ENCODE measurements at regions not wholly inside any gene's neighbourhood (a gene's known extent, or its start where the extent isn't known, plus 50 kb on each side); places are given as distances from the start of the nearest gene placed in this dataset.

DNA sequence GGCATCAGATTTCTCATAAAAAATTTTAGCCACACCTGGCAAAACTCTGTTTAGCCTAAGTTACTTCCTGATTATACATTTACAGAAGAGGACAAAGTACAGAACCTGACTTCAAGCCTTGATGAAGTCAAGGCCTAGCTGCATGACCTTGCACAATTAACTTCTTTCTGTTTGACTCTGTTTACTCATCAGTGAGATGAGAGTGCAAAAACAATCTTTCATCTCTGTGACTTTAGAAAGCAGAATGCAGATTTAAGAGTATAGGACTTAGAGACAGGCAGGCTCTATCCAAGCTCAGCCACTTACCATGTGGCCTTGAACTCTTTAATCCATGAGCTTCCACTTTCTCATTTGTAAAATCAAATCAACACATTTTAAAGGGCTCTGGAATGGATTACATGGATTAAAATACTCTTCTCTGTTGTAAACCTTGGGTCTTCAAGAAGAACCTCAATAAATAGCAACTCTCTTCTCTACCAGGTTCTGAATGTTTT, 1178.9 kb downstream of the FLRT2 start (continued):
- TF ChIP-seq, protein P1, sequence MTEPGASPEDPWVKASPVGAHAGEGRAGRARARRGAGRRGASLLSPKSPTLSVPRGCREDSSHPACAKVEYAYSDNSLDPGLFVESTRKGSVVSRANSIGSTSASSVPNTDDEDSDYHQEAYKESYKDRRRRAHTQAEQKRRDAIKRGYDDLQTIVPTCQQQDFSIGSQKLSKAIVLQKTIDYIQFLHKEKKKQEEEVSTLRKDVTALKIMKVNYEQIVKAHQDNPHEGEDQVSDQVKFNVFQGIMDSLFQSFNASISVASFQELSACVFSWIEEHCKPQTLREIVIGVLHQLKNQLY (CRISPR knock-in tag; IDR thresholded peaks at IDR 0.05): peak; percentile 93
- TF ChIP-seq, protein P2, sequence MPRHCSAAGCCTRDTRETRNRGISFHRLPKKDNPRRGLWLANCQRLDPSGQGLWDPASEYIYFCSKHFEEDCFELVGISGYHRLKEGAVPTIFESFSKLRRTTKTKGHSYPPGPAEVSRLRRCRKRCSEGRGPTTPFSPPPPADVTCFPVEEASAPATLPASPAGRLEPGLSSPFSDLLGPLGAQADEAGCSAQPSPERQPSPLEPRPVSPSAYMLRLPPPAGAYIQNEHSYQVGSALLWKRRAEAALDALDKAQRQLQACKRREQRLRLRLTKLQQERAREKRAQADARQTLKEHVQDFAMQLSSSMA (CRISPR knock-in tag; IDR thresholded peaks at IDR 0.05): no peak
- no peak for TF ChIP-seq ZNF224 (CRISPR knock-in tag; IDR thresholded peaks at IDR 0.05)
- TF ChIP-seq ZNF501 (CRISPR knock-in tag; IDR thresholded peaks at IDR 0.05): no peak
- peak; percentile 94 for TF ChIP-seq ETV5 (CRISPR knock-in tag; IDR thresholded peaks at IDR 0.05; ENCODE audit: borderline replicate concordance)
- TF ChIP-seq NCOA2 (CRISPR knock-in tag; IDR thresholded peaks at IDR 0.05): peak; percentile 99
- no peak for TF ChIP-seq ZSCAN21 (CRISPR knock-in tag; IDR thresholded peaks at IDR 0.05; ENCODE audit: borderline replicate concordance)
- TF ChIP-seq RBAK (CRISPR knock-in tag; IDR thresholded peaks at IDR 0.05): no peak
- no peak for TF ChIP-seq HCFC1 (IDR thresholded peaks at IDR 0.05; ENCODE audit: low read depth, low read length)
- TF ChIP-seq KDM5A (IDR thresholded peaks at IDR 0.05; ENCODE audit: borderline replicate concordance, low read length): no peak
- no peak for TF ChIP-seq TCF7L2 (IDR thresholded peaks at IDR 0.05; ENCODE audit: low read depth, low read length)
- TF ChIP-seq, protein P3, sequence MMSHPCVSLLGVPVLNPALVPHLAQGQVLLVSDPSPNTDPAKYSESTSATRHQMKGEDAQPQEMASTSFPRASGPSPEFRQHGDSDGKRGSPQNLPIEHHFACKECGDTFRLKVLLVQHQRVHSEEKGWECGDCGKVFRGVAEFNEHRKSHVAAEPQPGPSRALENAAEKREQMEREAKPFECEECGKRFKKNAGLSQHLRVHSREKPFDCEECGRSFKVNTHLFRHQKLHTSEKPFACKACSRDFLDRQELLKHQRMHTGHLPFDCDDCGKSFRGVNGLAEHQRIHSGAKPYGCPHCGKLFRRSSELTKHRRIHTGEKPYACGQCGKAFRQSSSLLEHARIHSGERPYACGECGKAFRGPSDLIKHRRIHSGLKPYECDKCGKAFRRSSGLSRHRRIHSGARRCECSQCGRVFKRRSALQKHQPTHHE (CRISPR knock-in tag; IDR thresholded peaks at IDR 0.05; ENCODE audit: borderline replicate concordance): no peak
- TF ChIP-seq, protein P4, sequence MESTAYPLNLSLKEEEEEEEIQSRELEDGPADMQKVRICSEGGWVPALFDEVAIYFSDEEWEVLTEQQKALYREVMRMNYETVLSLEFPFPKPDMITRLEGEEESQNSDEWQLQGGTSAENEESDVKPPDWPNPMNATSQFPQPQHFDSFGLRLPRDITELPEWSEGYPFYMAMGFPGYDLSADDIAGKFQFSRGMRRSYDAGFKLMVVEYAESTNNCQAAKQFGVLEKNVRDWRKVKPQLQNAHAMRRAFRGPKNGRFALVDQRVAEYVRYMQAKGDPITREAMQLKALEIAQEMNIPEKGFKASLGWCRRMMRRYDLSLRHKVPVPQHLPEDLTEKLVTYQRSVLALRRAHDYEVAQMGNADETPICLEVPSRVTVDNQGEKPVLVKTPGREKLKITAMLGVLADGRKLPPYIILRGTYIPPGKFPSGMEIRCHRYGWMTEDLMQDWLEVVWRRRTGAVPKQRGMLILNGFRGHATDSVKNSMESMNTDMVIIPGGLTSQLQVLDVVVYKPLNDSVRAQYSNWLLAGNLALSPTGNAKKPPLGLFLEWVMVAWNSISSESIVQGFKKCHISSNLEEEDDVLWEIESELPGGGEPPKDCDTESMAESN (CRISPR knock-in tag; conservative IDR thresholded peaks at IDR 0.05): no peak
- no peak for TF ChIP-seq SYNCRIP (IDR thresholded peaks at IDR 0.05; ENCODE audit: insufficient read depth, low read depth, low read length)
- TF ChIP-seq, protein P5, sequence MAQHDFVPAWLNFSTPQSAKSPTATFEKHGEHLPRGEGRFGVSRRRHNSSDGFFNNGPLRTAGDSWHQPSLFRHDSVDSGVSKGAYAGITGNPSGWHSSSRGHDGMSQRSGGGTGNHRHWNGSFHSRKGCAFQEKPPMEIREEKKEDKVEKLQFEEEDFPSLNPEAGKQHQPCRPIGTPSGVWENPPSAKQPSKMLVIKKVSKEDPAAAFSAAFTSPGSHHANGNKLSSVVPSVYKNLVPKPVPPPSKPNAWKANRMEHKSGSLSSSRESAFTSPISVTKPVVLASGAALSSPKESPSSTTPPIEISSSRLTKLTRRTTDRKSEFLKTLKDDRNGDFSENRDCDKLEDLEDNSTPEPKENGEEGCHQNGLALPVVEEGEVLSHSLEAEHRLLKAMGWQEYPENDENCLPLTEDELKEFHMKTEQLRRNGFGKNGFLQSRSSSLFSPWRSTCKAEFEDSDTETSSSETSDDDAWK (CRISPR knock-in tag; IDR thresholded peaks at IDR 0.05): no peak
- no peak for TF ChIP-seq HOXA7 (CRISPR knock-in tag; IDR thresholded peaks at IDR 0.05)
- TF ChIP-seq, protein P6, sequence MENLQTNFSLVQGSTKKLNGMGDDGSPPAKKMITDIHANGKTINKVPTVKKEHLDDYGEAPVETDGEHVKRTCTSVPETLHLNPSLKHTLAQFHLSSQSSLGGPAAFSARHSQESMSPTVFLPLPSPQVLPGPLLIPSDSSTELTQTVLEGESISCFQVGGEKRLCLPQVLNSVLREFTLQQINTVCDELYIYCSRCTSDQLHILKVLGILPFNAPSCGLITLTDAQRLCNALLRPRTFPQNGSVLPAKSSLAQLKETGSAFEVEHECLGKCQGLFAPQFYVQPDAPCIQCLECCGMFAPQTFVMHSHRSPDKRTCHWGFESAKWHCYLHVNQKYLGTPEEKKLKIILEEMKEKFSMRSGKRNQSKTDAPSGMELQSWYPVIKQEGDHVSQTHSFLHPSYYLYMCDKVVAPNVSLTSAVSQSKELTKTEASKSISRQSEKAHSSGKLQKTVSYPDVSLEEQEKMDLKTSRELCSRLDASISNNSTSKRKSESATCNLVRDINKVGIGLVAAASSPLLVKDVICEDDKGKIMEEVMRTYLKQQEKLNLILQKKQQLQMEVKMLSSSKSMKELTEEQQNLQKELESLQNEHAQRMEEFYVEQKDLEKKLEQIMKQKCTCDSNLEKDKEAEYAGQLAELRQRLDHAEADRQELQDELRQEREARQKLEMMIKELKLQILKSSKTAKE (CRISPR knock-in tag; IDR thresholded peaks at IDR 0.05; ENCODE audit: borderline replicate concordance): peak; percentile 76
- TF ChIP-seq RBFOX2 (IDR thresholded peaks at IDR 0.05; ENCODE audit: low read depth, low read length): 0 out of 2 replicates have a peak, but pooled peaks have one; percentile 40
- TF ChIP-seq, protein P7, sequence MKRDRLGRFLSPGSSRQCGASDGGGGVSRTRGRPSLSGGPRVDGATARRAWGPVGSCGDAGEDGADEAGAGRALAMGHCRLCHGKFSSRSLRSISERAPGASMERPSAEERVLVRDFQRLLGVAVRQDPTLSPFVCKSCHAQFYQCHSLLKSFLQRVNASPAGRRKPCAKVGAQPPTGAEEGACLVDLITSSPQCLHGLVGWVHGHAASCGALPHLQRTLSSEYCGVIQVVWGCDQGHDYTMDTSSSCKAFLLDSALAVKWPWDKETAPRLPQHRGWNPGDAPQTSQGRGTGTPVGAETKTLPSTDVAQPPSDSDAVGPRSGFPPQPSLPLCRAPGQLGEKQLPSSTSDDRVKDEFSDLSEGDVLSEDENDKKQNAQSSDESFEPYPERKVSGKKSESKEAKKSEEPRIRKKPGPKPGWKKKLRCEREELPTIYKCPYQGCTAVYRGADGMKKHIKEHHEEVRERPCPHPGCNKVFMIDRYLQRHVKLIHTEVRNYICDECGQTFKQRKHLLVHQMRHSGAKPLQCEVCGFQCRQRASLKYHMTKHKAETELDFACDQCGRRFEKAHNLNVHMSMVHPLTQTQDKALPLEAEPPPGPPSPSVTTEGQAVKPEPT (CRISPR knock-in tag; IDR thresholded peaks at IDR 0.05; ENCODE audit: low read depth): no peak
- peak; percentile 92 for TF ChIP-seq CEBPG (CRISPR knock-in tag; IDR thresholded peaks at IDR 0.05)
- no peak for TF ChIP-seq ZNF850 (CRISPR knock-in tag; conservative IDR thresholded peaks at IDR 0.05)
